ENCODE measurements at regions not wholly inside any gene's neighbourhood (a gene's known extent, or its start where the extent isn't known, plus 50 kb on each side); places are given as distances from the start of the nearest gene placed in this dataset.

GRCh38 chr15:77860071-77860691 lies 217.3 kb downstream of the TBC1D2B start:
- H3K27me3 ChIP-seq, result no peaks in the 10 kb centered on the region
- DNase-seq, result no peak
- no peaks in the 10 kb centered on the region for H3K36me3 ChIP-seq
- WGBS, 3 donors, result 78 to 92% (median 84%) methylated on average over 10 of the region's 10 CpGs
- H3K4me1 ChIP-seq (ENCODE audit: insufficient read depth), result no peaks in the 10 kb centered on the region
- H3K27ac ChIP-seq, result no peak overlapping the region
- no peak overlapping the region for H3K4me3 ChIP-seq
- TF ChIP-seq, protein P1, sequence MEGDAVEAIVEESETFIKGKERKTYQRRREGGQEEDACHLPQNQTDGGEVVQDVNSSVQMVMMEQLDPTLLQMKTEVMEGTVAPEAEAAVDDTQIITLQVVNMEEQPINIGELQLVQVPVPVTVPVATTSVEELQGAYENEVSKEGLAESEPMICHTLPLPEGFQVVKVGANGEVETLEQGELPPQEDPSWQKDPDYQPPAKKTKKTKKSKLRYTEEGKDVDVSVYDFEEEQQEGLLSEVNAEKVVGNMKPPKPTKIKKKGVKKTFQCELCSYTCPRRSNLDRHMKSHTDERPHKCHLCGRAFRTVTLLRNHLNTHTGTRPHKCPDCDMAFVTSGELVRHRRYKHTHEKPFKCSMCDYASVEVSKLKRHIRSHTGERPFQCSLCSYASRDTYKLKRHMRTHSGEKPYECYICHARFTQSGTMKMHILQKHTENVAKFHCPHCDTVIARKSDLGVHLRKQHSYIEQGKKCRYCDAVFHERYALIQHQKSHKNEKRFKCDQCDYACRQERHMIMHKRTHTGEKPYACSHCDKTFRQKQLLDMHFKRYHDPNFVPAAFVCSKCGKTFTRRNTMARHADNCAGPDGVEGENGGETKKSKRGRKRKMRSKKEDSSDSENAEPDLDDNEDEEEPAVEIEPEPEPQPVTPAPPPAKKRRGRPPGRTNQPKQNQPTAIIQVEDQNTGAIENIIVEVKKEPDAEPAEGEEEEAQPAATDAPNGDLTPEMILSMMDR (IDR thresholded peaks at IDR 0.05), result no peak
- TF ChIP-seq EP300 (IDR thresholded peaks at IDR 0.05), result no peak
- H3K9me3 ChIP-seq, result no peaks in the 10 kb centered on the region
- intact Hi-C loops (cut with DNase I), result no loop called here

GRCh38 chr15:77859491-77860060 lies 217.9 kb downstream of the TBC1D2B start:
- H3K27me3 ChIP-seq, result no peaks in the 10 kb centered on the region
- no peaks in the 10 kb centered on the region for H3K9me3 ChIP-seq
- TF ChIP-seq EP300 (IDR thresholded peaks at IDR 0.05) (no peak), POLR2A (IDR thresholded peaks at IDR 0.05) (no peak)
- TF ChIP-seq, protein P1 (IDR thresholded peaks at IDR 0.05), result no peak
- H3K4me3 ChIP-seq, result no peak overlapping the region
- H3K27ac ChIP-seq, result no peak overlapping the region
- WGBS, 3 donors, result 74 to 83% (median 78%) methylated on average over 2 of the region's 2 CpGs
- no peaks in the 10 kb centered on the region for H3K4me1 ChIP-seq (ENCODE audit: insufficient read depth)
- no peaks in the 10 kb centered on the region for H3K36me3 ChIP-seq
- no peak for DNase-seq
- intact Hi-C loops (cut with DNase I), result no loop called here

DNA sequence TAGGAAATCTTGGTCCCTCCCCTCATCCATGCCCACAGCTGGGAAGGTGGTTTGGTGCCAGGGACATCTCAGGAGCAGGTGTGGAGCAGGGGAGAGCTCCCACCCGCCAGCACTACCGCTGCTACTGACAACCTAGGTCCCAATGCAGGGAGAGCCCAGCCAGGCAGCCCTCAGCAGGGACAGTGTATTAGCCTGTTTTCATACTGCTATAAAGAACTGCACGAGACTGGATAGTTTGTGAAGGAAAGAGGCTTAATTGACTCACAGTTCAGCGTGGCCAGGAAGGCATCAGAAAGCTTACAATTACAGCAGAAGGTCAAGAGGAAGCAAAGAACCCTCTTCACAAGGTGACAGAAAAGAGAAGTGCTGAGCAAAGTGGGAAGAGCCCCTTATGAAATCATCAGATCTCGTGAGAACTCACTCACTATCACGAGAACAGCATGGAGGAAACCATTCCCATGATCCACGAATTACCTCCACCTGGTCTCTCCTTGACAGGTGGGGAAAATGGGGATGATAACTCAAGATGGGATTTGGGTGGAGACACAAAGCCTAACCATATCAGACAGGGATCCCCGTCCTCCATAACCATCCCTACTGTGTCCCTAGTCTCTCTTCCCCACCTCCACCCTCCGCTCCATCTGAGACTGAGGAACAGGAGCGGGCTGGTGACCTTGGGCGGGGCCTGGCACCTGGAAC lies 218.6 kb downstream of the TBC1D2B start:
- intact Hi-C loops (cut with DNase I), result no loop called here
- WGBS, 3 donors, result 77 to 82% (median 81%) methylated on average over 11 of the region's 11 CpGs
- Histone ChIP-seq H3K4me3 (no peak overlapping the region), H3K27me3 (no peaks in the 10 kb centered on the region), H3K9me3 (no peaks in the 10 kb centered on the region), H3K36me3 (no peaks in the 10 kb centered on the region), H3K27ac (no peak overlapping the region), H3K4me1 (ENCODE audit: insufficient read depth) (no peaks in the 10 kb centered on the region)
- TF ChIP-seq, protein P1 (IDR thresholded peaks at IDR 0.05), result no peak
- TF ChIP-seq POLR2A (IDR thresholded peaks at IDR 0.05), result no peak
- TF ChIP-seq EP300 (IDR thresholded peaks at IDR 0.05), result no peak
- DNase-seq, result peak in 1 of 5 donors; percentile 21

- intact Hi-C loops (cut with DNase I), result no loop called here
- H3K36me3 ChIP-seq, result no peaks in the 10 kb centered on the region
- DNase-seq, result peak in 1 of 5 donors; percentile 7
- WGBS, 3 donors, result 54 to 63% (median 57%) methylated on average over 7 of the region's 7 CpGs
- H3K9me3 ChIP-seq, result no peaks in the 10 kb centered on the region
- no peak overlapping the region for H3K27ac ChIP-seq
- TF ChIP-seq, protein P1 (IDR thresholded peaks at IDR 0.05), result no peak
- TF ChIP-seq EP300 (IDR thresholded peaks at IDR 0.05), result no peak
- TF ChIP-seq POLR2A (IDR thresholded peaks at IDR 0.05), result no peak
- H3K4me1 ChIP-seq (ENCODE audit: insufficient read depth), result no peaks in the 10 kb centered on the region
- no peak overlapping the region for H3K4me3 ChIP-seq
- no peaks in the 10 kb centered on the region for H3K27me3 ChIP-seq
Observed at GRCh38 chr15:77857419-77857818, 220.1 kb downstream of the TBC1D2B start.

Data from ovary (tissue), 7 donors.